ENCODE measurements at regions not wholly inside any gene's neighbourhood (a gene's known extent, or its start where the extent isn't known, plus 50 kb on each side); places are given as distances from the start of the nearest gene placed in this dataset.

- DNase-seq (ENCODE audit: low read depth) = no peak
- no peak overlapping the region for H3K4me3 ChIP-seq (ENCODE audit: low read depth, low read length)
- TF ChIP-seq, protein P1, sequence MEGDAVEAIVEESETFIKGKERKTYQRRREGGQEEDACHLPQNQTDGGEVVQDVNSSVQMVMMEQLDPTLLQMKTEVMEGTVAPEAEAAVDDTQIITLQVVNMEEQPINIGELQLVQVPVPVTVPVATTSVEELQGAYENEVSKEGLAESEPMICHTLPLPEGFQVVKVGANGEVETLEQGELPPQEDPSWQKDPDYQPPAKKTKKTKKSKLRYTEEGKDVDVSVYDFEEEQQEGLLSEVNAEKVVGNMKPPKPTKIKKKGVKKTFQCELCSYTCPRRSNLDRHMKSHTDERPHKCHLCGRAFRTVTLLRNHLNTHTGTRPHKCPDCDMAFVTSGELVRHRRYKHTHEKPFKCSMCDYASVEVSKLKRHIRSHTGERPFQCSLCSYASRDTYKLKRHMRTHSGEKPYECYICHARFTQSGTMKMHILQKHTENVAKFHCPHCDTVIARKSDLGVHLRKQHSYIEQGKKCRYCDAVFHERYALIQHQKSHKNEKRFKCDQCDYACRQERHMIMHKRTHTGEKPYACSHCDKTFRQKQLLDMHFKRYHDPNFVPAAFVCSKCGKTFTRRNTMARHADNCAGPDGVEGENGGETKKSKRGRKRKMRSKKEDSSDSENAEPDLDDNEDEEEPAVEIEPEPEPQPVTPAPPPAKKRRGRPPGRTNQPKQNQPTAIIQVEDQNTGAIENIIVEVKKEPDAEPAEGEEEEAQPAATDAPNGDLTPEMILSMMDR (IDR thresholded peaks at IDR 0.05; ENCODE audit: low read depth, low read length, missing control alignments) = no peak
Measured at GRCh38 chr7:136171233-136171632, 194.1 kb upstream of the MTPN start.

- H3K4me3 ChIP-seq (ENCODE audit: low read depth, low read length) = no peak overlapping the region
- TF ChIP-seq, protein P1 (IDR thresholded peaks at IDR 0.05; ENCODE audit: low read depth, low read length, missing control alignments) = no peak
- DNase-seq (ENCODE audit: low read depth) = no peak
Measured at GRCh38 chr7:136168821-136169220, 191.7 kb upstream of the MTPN start.

- TF ChIP-seq, protein P1 (IDR thresholded peaks at IDR 0.05; ENCODE audit: low read depth, low read length, missing control alignments) = no peak
- DNase-seq (ENCODE audit: low read depth) = no peak
- H3K4me3 ChIP-seq (ENCODE audit: low read depth, low read length) = no peak overlapping the region
Measured at GRCh38 chr7:136167991-136168390, 190.8 kb upstream of the MTPN start.

DNA sequence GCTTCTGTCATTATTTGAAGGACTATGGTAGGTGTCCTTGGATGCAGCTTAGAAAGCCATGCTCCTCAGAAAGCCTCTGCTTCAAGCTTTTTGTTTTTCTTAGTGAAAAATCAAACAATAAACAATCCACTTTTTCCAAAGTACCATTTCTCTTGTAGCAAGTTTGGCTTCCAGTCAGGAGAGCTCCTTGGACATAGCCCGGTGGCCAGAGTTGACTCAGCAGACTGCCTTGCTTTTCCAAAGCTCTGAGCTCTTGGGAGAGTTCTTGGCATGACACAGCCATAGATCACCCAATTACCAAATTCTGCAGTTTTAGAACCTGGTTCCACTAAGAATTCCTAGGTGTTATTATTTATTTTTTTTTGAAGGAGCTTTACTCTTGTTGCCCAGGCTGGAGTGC, 189.4 kb upstream of the MTPN start:
- DNase-seq (ENCODE audit: low read depth) = no peak
- no peak overlapping the region for H3K4me3 ChIP-seq (ENCODE audit: low read depth, low read length)
- TF ChIP-seq, protein P1 (IDR thresholded peaks at IDR 0.05; ENCODE audit: low read depth, low read length, missing control alignments) = no peak

DNA sequence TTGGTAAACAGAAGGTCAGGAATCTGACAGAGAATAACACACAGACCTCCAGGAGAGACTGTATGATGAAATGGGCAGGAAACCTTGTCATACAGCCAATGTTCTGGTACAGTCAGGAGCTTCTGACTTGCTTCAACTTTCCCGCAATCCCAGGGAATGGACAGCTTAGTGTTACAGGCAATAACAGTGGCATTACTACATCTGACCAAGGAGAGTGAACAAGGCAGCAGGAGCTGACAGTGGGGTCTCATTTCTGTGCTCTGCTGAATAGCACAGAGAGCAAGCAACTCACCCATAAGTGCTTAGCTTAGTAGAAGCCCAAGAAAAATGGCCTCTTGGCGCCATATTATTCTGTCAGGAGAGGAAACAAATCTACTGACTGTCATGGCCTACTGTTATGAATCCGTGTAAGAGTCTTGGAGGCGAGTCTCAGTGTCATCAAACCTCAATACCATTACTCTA, 186.2 kb upstream of the MTPN start:
- DNase-seq (ENCODE audit: low read depth) = no peak
- TF ChIP-seq, protein P1 (IDR thresholded peaks at IDR 0.05; ENCODE audit: low read depth, low read length, missing control alignments) = no peak
- no peak overlapping the region for H3K4me3 ChIP-seq (ENCODE audit: low read depth, low read length)

GRCh38 chr7:136150311-136150710, 173.2 kb upstream of the MTPN start:
- TF ChIP-seq, protein P1 (IDR thresholded peaks at IDR 0.05; ENCODE audit: low read depth, low read length, missing control alignments) = no peak
- no peak for DNase-seq (ENCODE audit: low read depth)
- no peak overlapping the region for H3K4me3 ChIP-seq (ENCODE audit: low read depth, low read length)

DNA sequence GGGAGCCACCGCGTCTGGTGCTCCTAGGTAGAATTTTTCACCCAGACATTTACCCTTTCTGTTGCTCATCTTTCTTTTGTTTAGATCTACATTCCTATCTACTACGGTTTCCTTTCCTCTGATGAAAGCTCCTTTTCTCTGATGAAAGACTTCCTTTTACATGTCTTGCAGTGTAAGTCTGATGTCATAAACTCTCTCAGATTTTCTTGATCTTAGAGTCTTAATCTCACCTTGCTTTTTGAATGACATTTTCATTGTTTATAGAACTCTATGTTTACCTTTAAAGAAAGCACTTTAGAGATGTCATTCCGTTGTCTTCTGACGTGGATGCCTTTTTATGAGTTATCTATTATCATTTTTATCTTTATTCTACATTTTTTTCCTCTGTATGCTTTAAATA, 171.8 kb upstream of the MTPN start:
- no peak for DNase-seq (ENCODE audit: low read depth)
- TF ChIP-seq, protein P1 (IDR thresholded peaks at IDR 0.05; ENCODE audit: low read depth, low read length, missing control alignments) = no peak
- H3K4me3 ChIP-seq (ENCODE audit: low read depth, low read length) = no peak overlapping the region

All from GM12864 (cell line).